ENCODE measurements at regions not wholly inside any gene's neighbourhood (a gene's known extent, or its start where the extent isn't known, plus 50 kb on each side); places are given as distances from the start of the nearest gene placed in this dataset.

GRCh38 chr4:125975861-125976397 lies 661.2 kb downstream of the FAT4 start:
- TF ChIP-seq CTCF (IDR thresholded peaks at IDR 0.05) (no peak), POLR2A (IDR thresholded peaks at IDR 0.05) (no peak)
